SJCRH30 (cell line): ENCODE measurements at regions not wholly inside any gene's neighbourhood (a gene's known extent, or its start where the extent isn't known, plus 50 kb on each side); places are given as distances from the start of the nearest gene placed in this dataset.
"Not testable (repeated sequence)": the region's sequence is repeated elsewhere in the genome, so short reads cannot be mapped to it uniquely, and the experiment has no call there.

Source experiments
- DNase-seq, 2 experiments: peaks; one replicate each; pipeline ENCODE4 v3.0.0-alpha.2; 2015 to 2020
- H3K27ac ChIP-seq: fragments of 250-450 bp; sonication (Bioruptor Pico); 2 replicates; pipeline ENCODE4 v1.5.1; 2020; ENCODE audit warnings: mild to moderate bottlenecking, moderate library complexity
- H3K27me3 ChIP-seq: fragments of 250-450 bp; sonication (Bioruptor Pico); 2 replicates; pipeline ENCODE4 v1.5.1; 2020; ENCODE audit warnings: mild to moderate bottlenecking, moderate library complexity
- H3K36me3 ChIP-seq: fragments of 250-450 bp; sonication (Bioruptor Pico); 2 replicates; pipeline ENCODE4 v1.5.1; 2020; ENCODE audit warnings: mild to moderate bottlenecking, moderate library complexity
- H3K4me1 ChIP-seq: fragments of 250-450 bp; sonication (Bioruptor Pico); 2 replicates; pipeline ENCODE4 v1.5.1; 2020; ENCODE audit warnings: mild to moderate bottlenecking, moderate library complexity
- H3K4me3 ChIP-seq: fragments of 250-450 bp; sonication (Bioruptor Pico); 2 replicates; pipeline ENCODE4 v1.5.1; 2020; ENCODE audit warnings: mild to moderate bottlenecking, moderate library complexity
- H3K9me3 ChIP-seq: fragments of 250-450 bp; sonication (Bioruptor Pico); replicated peaks from 2 replicates; pipeline ENCODE4 v1.5.1; 2020; ENCODE audit warnings: mild to moderate bottlenecking, moderate library complexity

- H3K36me3 ChIP-seq, result no peaks in the 10 kb centered on the region
- H3K9me3 ChIP-seq, result no peaks in the 10 kb centered on the region
- DNase-seq, result peak in 1 of 2 experiments; percentile 17
- no peaks in the 10 kb centered on the region for H3K27me3 ChIP-seq
- H3K4me1 ChIP-seq, result no peaks in the 10 kb centered on the region
- H3K4me3 ChIP-seq, result no peak overlapping the region
- H3K27ac ChIP-seq, result no peak overlapping the region; the same call in 1 of the 2 replicates
Measured at GRCh38 chr5:102554082-102554481, 55.3 kb upstream of the SLCO6A1 start.

GRCh38 chr5:102554728-102555127, 55.9 kb upstream of the SLCO6A1 start:
- Histone ChIP-seq H3K4me1 (no peaks in the 10 kb centered on the region), H3K36me3 (no peaks in the 10 kb centered on the region), H3K27ac (no peak overlapping the region; the same call in 1 of the 2 replicates), H3K4me3 (no peak overlapping the region), H3K27me3 (no peaks in the 10 kb centered on the region), H3K9me3 (no peaks in the 10 kb centered on the region)
- peak; percentile 12 to 48 for DNase-seq

GRCh38 chr5:102561894-102562760, 63.3 kb upstream of the SLCO6A1 start:
- Histone ChIP-seq H3K36me3 (no peaks in the 10 kb centered on the region), H3K4me1 (no peaks in the 10 kb centered on the region), H3K9me3 (no peaks in the 10 kb centered on the region), H3K4me3 (no peak overlapping the region), H3K27me3 (no peaks in the 10 kb centered on the region), H3K27ac (no peak overlapping the region)
- peak; percentile 61 to 78 for DNase-seq

- no peaks in the 10 kb centered on the region for H3K36me3 ChIP-seq
- H3K27me3 ChIP-seq, result no peaks in the 10 kb centered on the region
- H3K4me3 ChIP-seq, result no peak overlapping the region
- H3K9me3 ChIP-seq, result no peaks in the 10 kb centered on the region
- H3K27ac ChIP-seq, result no peak overlapping the region
- DNase-seq, result no peak
- no peaks in the 10 kb centered on the region for H3K4me1 ChIP-seq
Measured at GRCh38 chr5:102570747-102571146, 71.9 kb upstream of the SLCO6A1 start.

- Histone ChIP-seq H3K4me1 (peaks cover 6% of the 10 kb centered on the region; the same call in 1 of the 2 replicates), H3K27me3 (no peaks in the 10 kb centered on the region), H3K36me3 (no peaks in the 10 kb centered on the region; the same call in 1 of the 2 replicates), H3K4me3 (no peak overlapping the region), H3K27ac (no peak overlapping the region), H3K9me3 (no peaks in the 10 kb centered on the region)
- DNase-seq, result no peak
Measured at GRCh38 chr5:102578362-102578761, 79.6 kb upstream of the SLCO6A1 start.

GRCh38 chr5:102579379-102579778, 80.6 kb upstream of the SLCO6A1 start:
- H3K9me3 ChIP-seq, result no peaks in the 10 kb centered on the region
- H3K4me3 ChIP-seq, result no peak overlapping the region
- peaks cover 6% of the 10 kb centered on the region; the same call in 1 of the 2 replicates for H3K4me1 ChIP-seq
- no peaks in the 10 kb centered on the region for H3K27me3 ChIP-seq
- H3K27ac ChIP-seq, result no peak overlapping the region
- H3K36me3 ChIP-seq, result no peaks in the 10 kb centered on the region; the same call in 1 of the 2 replicates
- DNase-seq, result no peak

- Histone ChIP-seq H3K4me3 (no peak overlapping the region), H3K9me3 (no peaks in the 10 kb centered on the region), H3K27me3 (no peaks in the 10 kb centered on the region), H3K36me3 (no peaks in the 10 kb centered on the region; the same call in 1 of the 2 replicates), H3K4me1 (peaks cover 6% of the 10 kb centered on the region; the same call in 1 of the 2 replicates), H3K27ac (no peak overlapping the region)
- DNase-seq, result no peak
Measured at GRCh38 chr5:102581011-102581410, 82.2 kb upstream of the SLCO6A1 start.

- DNase-seq, result peak in 1 of 2 experiments; percentile 3
- Histone ChIP-seq H3K36me3 (no peaks in the 10 kb centered on the region; the same call in 1 of the 2 replicates), H3K4me3 (no peak overlapping the region), H3K4me1 (peaks cover 6% of the 10 kb centered on the region; the same call in 1 of the 2 replicates), H3K27ac (no peak overlapping the region), H3K9me3 (no peaks in the 10 kb centered on the region), H3K27me3 (no peaks in the 10 kb centered on the region)
Measured at GRCh38 chr5:102582696-102583095, 83.9 kb upstream of the SLCO6A1 start.

- H3K4me1 ChIP-seq, result peaks cover 6% of the 10 kb centered on the region; the same call in 1 of the 2 replicates
- H3K4me3 ChIP-seq, result no peak overlapping the region
- no peaks in the 10 kb centered on the region for H3K9me3 ChIP-seq
- no peak overlapping the region for H3K27ac ChIP-seq
- no peaks in the 10 kb centered on the region for H3K27me3 ChIP-seq
- DNase-seq, result peak in 1 of 2 experiments; percentile 26
- H3K36me3 ChIP-seq, result no peaks in the 10 kb centered on the region; the same call in 1 of the 2 replicates
Measured at GRCh38 chr5:102583276-102584124, 84.7 kb upstream of the SLCO6A1 start.

- DNase-seq, result no peak
- no peaks in the 10 kb centered on the region for H3K36me3 ChIP-seq
- H3K4me3 ChIP-seq, result no peak overlapping the region
- no peaks in the 10 kb centered on the region for H3K9me3 ChIP-seq
- no peaks in the 10 kb centered on the region for H3K27me3 ChIP-seq
- no peak overlapping the region for H3K27ac ChIP-seq
- no peaks in the 10 kb centered on the region for H3K4me1 ChIP-seq
Measured at GRCh38 chr5:102589661-102590060, 90.9 kb upstream of the SLCO6A1 start.

GRCh38 chr5:102590467-102590866, 91.7 kb upstream of the SLCO6A1 start:
- Histone ChIP-seq H3K9me3 (no peaks in the 10 kb centered on the region), H3K4me1 (no peaks in the 10 kb centered on the region), H3K4me3 (no peak overlapping the region), H3K27me3 (no peaks in the 10 kb centered on the region), H3K27ac (no peak overlapping the region), H3K36me3 (no peaks in the 10 kb centered on the region)
- DNase-seq, result no peak

GRCh38 chr5:102591650-102592049, 92.8 kb upstream of the SLCO6A1 start:
- H3K27me3 ChIP-seq, result no peaks in the 10 kb centered on the region

GRCh38 chr5:102592586-102592985, 93.8 kb upstream of the SLCO6A1 start:
- not testable (repeated sequence) for DNase-seq, H3K4me1 ChIP-seq, H3K27ac ChIP-seq, H3K4me3 ChIP-seq, H3K9me3 ChIP-seq, H3K27me3 ChIP-seq, H3K36me3 ChIP-seq

More at GRCh38 chr5:102591650-102592049, 92.8 kb upstream of the SLCO6A1 start:
- H3K4me1 ChIP-seq, result no peaks in the 10 kb centered on the region
- no peaks in the 10 kb centered on the region for H3K36me3 ChIP-seq
- H3K4me3 ChIP-seq, result no peak overlapping the region
- H3K9me3 ChIP-seq, result no peaks in the 10 kb centered on the region
- DNase-seq, result no peak
- no peak overlapping the region for H3K27ac ChIP-seq

- Histone ChIP-seq H3K4me1 (no peaks in the 10 kb centered on the region), H3K4me3 (no peak overlapping the region), H3K36me3 (no peaks in the 10 kb centered on the region), H3K27ac (no peak overlapping the region), H3K27me3 (no peaks in the 10 kb centered on the region), H3K9me3 (no peaks in the 10 kb centered on the region)
- DNase-seq, result no peak
Measured at GRCh38 chr5:102594192-102594591, 95.4 kb upstream of the SLCO6A1 start.

- H3K27ac ChIP-seq, result no peak overlapping the region
- no peaks in the 10 kb centered on the region for H3K4me1 ChIP-seq
- H3K4me3 ChIP-seq, result no peak overlapping the region
- H3K36me3 ChIP-seq, result no peaks in the 10 kb centered on the region
- no peaks in the 10 kb centered on the region for H3K9me3 ChIP-seq
- no peaks in the 10 kb centered on the region for H3K27me3 ChIP-seq
- DNase-seq, result no peak
Measured at GRCh38 chr5:102595332-102595731, 96.5 kb upstream of the SLCO6A1 start.
